ENCODE measurements at regions not wholly inside any gene's neighbourhood (a gene's known extent, or its start where the extent isn't known, plus 50 kb on each side); places are given as distances from the start of the nearest gene placed in this dataset.
A peak's percentile ranks its signal among the peaks of the same experiment; 100 is the strongest.
"Not testable (repeated sequence)": the region's sequence is repeated elsewhere in the genome, so short reads cannot be mapped to it uniquely, and the experiment has no call there.

DNA sequence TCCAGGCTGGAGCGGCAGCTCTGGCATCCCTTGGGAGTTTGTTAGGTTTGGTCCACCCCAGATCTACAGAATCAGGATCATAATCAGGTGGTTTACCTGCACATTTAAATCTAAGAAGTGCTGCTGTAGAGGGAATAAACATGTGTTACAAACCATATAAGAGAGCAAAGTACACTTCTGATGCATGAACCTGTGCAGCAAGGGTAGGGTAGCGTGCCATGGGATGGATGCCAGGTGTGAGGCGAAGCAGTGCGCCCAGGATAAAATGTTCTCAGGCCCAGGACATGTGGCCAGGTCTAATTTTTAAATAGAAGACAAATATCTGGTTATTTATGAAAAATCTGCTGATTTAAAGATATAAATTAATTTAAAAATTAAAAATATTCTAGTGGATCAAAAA is 308.8 kb upstream of the USP24 start:
- DNase-seq = no peak

DNA sequence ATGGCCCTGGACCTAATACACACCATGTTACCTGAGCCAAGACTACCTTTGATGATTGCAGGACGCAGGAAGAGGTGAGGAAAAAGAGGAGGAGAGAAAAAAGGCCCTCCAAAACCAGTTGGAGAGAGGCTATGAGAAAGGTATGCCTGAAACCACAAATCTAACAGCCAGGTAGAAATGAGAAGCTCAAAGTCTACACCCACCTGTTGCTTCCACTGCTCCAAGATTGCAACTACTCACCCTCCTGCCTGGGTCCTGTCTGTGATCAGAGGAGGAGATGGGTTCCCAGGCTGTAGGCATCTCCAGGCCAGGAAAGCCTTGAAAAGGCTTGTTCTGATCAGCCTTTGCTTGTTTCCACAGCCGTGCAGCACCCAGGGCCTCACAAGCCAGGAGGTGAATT is 307.8 kb upstream of the USP24 start:
- no peak for DNase-seq

DNA sequence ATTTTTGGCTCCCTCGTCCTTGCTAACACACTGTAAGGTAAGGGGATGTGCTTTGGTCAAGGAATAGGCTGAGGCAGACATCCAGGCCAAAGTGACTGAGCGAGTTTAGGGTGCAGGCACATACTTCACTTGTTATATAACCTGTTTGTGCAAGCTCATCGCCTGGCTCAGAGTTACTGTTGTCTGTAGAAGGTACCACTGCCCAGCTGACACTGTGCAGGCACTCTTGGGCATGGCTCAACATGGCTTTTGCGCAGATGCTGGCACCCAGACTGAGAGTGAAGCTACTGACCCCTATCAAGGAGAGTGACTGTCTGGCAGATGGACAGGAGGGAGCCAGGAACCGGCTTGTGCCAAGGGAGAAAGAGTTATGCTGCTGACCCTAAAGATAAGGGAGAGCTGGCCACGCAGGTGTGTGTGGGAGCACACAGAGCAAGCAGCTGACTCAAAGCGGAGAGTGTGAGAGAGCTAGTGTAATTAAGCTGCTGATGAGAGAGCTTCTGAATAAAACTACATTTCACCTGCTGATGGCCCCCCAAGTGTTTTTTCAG is 307.3 kb upstream of the USP24 start:
- DNase-seq = no peak

DNA sequence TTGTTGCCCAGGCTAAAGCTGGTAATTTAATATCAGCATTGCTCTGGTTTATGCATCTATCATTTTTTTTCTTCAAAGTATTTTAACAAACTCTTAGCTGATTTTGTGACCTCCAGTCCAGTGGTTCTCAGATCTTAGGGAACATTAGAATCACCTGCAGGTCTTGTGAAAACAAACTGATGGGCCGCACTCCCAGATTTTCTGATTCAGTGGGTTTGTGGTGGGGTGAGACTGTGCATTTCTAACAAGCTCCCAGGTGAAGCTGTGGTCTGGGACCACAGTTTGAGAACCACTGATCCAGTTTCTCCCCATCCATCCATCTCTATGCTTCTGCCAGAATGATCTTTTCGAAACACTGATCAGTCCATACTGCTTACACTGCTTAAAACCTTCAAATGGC is 305.7 kb upstream of the USP24 start:
- DNase-seq = no peak

DNA sequence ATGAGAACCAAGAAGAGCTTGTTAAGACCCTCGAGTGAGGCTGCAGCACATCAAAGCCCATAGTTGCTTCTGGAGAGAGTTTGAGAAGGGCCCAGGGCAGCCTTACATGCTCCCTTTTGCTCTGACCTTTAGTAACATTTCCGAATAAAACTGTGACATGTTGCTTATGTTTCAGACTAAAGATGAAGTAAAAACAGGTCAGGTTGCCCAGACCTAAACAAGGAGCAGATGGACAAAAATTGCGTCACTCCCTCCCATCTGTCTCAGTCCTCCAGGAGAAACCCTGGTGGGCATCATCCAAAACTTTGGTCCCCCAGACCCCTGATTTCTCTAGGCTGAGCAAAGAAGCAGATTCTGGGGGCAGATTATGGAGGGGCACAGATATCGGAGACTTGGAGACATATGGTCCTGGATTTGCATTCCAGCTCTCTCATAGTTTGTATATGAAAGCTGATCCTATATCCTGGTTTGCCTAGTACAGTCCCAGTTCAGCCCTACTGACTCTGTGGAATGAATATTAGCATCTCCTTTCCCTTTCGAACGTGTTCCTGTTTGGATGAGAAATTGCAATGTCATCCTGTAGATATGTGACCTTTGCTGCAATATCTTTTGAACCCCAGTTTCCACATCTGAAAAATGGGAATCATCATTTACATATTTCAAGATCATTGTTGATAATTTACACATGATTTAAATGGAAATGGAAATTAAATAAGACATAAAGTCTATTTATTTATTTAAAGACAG is 304.9 kb upstream of the USP24 start:
- peak in 1 of 14 donors; percentile 74 for DNase-seq

DNA sequence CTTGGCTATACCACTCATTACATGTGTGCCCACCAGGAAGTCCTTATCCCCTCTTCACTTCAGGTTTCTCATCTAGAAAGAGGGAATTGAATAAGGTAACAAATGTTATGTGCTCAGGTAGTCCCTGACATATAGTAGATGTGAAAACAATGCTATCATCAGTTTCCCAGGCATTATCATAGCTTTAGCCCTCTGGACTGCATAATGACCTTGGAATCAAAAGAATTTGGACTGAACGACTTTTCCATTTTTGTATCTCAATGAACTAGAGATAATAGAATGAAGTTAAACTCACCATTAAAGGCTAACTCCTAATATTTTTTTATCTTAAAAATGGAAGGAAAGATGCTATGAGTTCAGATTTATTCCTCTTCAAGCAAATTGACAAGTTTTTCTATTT is 304.1 kb upstream of the USP24 start:
- no peak for DNase-seq

DNA sequence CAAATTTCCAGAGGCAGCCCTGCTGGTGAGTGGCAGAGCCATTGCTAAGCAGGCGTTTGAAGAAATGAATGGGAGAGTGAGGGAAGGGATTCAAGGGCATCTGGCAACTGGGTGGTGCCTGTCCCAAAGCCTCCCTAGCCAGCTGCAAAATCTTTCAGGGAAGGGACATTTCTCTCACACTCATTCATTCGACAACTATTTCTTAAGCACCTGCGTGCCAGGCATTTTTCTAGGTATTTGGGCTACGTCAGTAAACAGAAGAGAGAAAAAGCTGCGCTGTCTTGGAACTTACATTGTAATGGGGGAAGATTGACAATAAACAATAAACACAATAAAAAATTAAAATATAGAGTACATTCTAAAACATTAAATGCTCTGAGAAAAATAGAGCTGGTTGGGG is 301.9 kb upstream of the USP24 start:
- DNase-seq = no peak

DNA sequence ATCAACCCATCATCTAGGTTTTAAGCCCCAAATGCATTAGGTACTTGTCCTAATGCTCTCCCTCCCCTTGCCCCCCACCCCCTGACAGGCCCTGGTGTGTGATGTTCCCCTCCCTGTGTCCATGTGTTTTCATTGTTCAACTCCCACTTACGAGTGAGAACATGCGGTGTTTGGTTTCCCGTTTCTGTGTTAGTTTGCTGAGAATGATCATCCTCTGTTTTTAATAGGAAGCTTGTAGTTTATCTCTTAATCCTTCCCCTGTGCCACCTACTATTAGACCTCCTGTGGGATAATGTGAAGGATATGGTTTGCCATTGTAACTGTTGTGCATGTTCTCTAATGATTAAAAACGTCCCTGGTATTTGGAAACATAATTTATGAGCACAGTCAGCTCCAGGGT is 299.4 kb upstream of the USP24 start:
- DNase-seq = not testable (repeated sequence)

DNA sequence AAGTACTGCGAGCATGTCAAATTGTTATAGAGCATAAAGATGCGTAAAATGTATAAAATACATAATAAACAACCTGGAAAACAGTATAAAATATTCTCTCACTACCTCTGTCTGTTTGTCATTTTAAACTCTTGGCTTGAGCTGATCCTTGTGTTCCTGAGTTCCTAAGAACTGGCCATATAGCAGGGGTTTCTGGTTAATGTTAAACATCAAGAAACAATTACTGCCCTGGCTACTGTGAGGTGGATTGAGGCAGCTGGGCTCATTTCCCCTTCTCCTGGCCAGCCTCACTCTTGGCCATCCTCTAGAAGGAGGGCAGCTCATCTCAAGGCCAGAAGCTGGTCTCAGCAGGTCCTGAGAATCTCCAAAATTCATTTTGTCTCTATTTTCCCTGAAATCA is 297.3 kb upstream of the USP24 start:
- no peak for DNase-seq

DNA sequence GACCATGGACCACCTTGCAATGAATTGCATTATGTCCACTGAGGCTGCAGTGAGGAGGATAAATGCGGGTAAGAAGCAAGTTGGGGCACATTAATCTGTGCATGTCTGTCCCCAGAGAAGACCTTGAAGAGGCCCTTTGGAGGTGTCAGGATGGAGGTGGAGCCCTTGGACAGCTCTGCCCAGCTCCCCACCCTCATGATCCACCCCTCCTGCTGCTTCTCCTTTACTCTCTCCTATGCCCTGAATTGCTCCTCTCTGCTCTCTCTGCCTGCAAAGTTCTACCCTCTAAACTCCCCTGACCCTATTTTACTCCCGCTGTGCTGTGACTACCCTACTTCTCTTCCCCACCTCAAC is 292.4 kb upstream of the USP24 start:
- no peak for DNase-seq

DNA sequence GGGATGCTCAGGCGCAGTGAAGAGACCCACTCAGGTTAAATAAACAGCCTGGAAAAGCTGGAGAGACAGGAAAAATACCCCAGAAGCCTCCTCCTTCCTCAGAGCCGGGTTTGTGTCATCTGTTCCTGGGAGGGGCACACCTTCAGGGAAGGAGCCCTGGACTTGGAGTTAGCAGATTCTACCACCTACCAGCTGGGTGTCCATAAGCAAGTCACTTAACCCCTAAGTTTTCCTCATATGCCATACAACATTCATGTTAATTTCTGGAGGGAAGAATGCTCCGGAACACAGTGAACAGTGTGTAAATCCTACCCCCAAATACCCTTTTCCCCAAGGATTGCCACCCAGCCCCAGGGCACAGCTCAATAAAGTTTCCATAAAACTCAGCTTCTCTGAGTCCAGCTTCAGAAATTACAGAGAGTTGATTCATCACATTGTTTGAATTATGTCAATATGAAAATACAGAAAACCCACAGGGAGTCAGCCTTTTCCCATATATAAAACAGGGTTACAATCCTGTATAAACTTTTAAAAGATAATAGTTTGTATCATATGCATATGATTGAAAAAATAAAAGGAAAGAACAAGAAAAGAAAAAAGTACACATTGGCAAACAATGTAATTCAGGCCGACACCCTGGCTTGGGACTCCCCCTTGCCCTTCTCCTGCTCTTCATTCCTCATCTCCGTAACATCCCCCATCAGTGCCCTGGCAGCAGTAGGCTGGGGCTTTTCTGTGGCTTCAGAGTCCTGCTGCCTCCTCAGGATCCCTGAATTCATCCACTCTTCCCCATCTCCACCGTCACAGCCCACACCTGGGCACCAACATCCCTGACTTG is 291.8 kb upstream of the USP24 start:
- DNase-seq = no peak

DNA sequence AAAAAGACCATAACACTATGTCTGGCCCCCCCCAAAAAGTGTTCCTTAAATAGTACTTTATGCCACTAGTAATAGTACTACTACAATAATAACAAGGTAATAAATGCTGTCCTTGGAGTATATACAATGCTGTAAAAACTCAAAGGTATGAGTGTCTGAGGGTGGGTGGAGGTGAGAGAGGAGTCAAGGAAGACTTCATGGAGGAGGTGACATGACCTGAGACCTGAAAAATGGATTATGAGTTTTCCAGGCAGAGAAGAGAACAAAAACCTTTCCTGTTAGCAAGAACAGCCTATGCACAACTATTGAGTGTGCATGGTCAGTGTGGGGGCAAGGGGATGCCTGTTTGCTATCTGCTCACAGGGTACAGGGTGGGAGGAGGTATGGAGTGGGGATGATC is 290.2 kb upstream of the USP24 start:
- DNase-seq = no peak

DNA sequence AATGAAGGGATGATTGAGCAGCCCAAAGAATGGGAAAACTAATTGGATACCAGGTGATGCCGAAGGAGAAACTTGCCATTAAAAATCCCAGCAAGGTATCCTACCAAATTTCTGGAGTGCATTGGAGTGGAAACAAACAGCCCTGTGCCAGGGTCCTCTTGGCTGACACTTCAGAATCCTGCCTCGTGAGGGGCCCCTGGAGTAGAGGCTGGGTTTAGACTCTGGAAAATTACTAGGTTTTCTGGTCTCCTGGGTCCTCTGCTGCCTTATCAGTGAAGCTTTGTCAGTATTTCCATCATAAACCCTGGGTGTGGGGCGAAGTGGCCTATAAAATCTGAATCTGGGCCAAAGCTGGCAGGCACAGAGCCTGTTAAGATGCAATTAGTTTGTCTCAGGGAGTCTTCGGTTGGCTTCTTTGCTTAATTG is 289.2 kb upstream of the USP24 start:
- no peak for DNase-seq

DNA sequence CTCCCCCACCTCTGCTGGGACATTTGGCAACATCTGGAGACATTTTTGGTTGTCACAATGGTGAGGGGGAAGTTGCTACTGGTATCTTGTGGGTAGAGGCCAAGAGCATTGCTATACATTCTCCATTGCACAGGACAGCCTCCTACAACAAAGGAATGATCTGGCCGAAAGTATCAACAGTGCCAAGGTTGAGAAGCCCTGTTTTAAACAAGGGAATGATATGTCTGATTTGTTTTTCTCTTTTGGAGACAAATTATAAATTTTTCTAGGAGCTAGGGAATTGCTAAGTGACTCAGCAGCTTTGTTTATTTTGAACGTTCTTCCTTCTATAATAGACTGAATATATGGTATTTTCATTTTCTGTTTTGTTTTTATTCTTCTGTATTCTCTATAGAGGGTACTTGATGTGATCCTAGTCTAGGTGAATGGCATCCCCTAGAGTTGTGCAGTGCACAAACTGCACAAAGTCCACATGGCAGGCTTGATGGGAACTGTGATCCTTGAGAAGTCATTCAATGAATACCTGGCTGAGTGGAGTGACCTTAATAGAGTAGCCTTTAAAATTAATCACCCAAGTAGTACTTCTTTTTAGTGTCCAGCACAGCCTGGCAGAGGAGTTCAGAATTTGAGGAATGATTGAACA is 288.6 kb upstream of the USP24 start:
- DNase-seq = no peak

DNA sequence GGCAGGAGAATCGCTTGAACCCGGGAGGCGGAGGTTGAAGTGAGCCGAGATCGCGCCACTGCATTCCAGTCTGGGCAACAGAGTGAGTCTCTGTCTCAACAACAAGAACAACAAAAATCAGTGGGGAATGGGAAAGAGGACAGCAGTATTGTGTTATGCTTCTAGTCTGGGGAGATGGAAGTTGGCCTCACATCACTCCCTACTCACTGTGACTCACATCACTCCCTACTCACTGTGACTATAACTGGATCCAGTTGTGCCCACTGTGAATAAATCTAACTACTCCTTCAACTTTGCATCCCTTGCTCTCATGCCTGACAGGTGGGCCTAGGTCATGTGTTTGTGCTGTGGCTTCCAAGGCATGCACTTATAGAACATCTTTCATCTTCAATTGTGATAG is 285.4 kb upstream of the USP24 start:
- DNase-seq = no peak

DNA sequence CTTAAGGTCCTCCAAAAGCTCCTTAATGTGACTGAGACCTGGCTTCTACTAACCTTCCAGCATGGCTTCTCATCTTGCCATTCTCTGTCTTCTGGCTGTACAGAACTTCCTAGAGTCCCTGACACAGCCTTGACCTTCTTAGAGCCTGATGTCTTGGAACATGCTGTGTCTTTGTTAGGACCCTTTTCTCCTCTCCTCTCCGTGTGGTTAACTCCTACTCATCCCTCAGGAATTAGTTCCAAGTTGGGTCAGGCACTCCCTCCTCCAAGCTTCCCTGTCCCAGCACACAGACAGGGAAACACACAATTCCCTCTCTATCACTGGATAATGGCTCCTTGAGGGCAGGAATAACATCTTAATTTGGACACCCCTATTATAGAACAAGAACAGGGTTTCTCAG is 275.4 kb upstream of the USP24 start:
- DNase-seq = no peak

DNA sequence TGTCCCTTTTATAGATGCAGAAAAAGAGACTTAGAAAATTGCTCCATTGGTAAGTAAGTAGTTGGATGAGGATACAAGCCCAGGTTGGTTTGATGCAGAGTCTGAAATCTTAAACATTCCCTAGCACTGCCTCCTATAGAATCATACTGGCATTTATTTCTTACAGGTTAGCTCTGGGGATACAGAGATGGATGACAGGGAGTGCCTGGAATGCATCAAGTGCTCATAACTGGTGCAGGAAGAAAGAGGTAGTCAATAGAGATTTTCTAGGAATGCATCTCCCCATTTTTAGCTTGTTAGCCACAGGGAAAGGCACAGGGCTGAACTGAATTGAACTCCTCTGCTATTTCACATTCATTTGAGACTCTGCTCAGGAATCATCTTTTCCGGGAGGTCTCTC is 269.0 kb upstream of the USP24 start:
- no peak for DNase-seq

DNA sequence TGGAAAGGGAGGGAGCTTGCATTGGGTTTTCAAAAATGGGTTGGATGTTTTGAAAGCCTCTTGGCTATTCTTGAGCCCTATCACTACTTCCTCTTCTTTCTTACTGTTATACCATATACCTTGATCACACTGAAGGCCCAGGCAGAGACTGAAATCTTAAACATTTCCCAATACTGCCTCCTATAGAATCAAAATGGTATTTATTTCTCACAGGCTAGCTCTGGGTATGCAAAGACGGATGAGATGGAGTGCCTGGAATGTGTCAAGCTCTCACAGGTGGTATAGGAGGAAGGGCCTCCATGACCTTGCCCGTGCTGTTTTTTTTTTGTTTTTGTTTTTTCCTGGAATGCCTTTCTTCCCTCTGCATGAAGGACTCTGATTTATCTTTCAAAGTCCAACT is 268.4 kb upstream of the USP24 start:
- no peak for DNase-seq

DNA sequence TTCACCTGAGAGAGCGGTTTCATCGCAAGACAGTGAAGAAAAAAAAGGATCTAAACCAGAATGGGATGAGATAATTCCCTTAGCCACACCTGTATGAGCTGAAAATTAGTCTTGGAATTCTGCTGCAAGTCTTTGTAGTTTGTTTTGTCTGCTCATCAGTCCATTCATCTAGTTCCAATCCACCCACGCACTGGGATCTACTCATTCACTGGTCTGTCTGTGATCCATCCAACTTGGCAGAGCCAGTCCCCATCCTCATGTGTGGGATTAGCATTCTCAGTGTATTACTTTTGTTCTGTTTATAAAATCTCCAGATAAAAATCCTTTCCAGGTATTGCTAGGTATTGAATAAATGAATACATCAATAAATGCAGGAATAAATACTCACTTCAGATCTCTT is 266.5 kb upstream of the USP24 start:
- no peak for DNase-seq

DNA sequence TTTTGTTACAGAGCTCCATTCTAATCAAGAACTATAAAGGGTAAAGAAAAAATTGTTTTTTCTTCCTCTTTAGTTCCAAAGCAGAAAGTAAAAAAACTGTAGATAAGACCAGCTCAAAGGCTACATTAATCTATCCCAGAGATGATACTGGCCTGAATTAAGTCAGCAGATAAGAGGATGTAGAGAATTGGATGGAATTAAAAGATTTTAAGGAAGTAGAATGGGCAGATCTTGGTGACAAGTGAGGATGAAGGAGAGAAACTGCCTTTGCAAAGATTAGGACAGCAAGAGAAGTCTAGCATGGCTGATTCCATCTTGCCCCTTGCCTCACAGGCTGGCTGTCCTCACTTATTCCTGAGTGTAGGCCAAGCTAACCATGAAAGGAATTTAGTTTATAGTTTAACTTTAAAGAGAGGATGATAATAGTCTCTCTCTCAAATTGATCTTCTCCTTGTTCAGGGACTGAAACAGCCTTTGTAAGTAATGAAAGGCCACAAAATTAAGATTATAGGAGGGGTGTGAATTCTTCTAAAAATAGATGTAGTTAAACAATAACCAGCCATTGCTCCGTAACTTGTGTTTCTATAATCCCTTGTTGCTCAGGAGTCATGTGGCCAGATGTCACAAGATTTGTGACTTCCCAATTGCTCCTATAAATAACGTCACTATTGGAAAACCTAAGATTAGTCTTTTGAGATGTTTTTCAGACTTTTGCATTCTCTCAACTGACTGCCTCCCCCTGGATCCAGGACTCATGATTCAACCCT is 265.0 kb upstream of the USP24 start:
- no peak for DNase-seq

DNA sequence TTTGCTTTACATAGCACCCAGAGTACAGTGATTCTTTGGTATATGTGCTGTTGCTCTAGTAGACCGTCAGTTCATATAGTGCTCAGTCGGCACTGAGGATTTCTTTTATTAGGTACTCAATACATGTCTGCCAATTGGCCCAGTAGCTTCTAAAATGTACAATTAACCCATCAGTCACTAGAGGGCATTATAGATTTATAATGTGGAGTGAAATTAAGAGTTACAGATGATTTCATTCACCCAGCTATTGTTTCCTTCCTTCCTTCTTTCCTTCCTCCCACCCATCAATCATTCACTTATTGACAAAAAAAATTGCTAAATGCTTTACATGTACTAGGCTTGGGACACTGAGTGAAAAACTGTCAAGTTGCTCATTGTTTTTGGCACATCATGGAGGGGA is 263.6 kb upstream of the USP24 start:
- no peak for DNase-seq

DNA sequence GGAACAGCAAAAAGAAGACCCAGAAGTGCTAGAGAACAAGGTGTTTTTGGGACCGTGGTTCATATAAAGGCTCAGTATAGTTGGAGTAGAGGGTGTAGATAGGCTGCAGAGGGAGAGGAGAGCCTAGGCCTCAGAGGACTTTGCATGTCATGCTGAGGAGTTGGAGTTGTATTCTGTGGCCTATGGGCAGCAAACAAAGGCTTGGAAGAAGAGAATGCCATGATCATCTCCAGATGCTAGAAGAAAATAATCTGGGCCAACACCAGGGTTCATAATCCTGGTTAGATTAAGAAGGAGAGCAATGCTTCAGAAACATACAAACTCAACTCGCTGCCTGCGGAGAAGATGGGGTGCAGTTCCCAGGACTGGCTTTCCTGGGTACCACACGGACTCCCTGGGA is 262.8 kb upstream of the USP24 start:
- DNase-seq = no peak

All from C1 segment of cervical spinal cord (tissue), 14 donors.